HG02571 (cell line): ENCODE measurements at regions not wholly inside any gene's neighbourhood (a gene's known extent, or its start where the extent isn't known, plus 50 kb on each side); places are given as distances from the start of the nearest gene placed in this dataset.
"Not testable (repeated sequence)": the region's sequence is repeated elsewhere in the genome, so short reads cannot be mapped to it uniquely, and the experiment has no call there.

Experiments
- ATAC-seq: cut with Tn5 transposase; IDR thresholded peaks from one replicate; pipeline ENCODE4 v1.9.1; 2021; ENCODE audit warnings: mild to moderate bottlenecking, moderate library complexity; ENCODE audit not compliant: unreplicated experiment

GRCh38 chr10:3955955-3956617 is 171.1 kb upstream of the KLF6 start:
- no peak for ATAC-seq

- no peak for ATAC-seq
Measured at GRCh38 chr10:3955493-3955892, 170.5 kb upstream of the KLF6 start.

- ATAC-seq, result no peak
Measured at GRCh38 chr10:3954615-3955014, 169.6 kb upstream of the KLF6 start.

GRCh38 chr10:3954007-3954406 is 169.0 kb upstream of the KLF6 start:
- not testable (repeated sequence) for ATAC-seq

GRCh38 chr10:3951993-3952392 is 167.0 kb upstream of the KLF6 start:
- no peak for ATAC-seq

GRCh38 chr10:3950676-3951275 is 165.8 kb upstream of the KLF6 start:
- no peak for ATAC-seq

GRCh38 chr10:3949711-3950110 is 164.7 kb upstream of the KLF6 start:
- ATAC-seq, result no peak

GRCh38 chr10:3948843-3949242 is 163.8 kb upstream of the KLF6 start:
- no peak for ATAC-seq

GRCh38 chr10:3946234-3947229 is 161.5 kb upstream of the KLF6 start:
- ATAC-seq, result no peak

- ATAC-seq, result no peak
Measured at GRCh38 chr10:3945026-3945425, 160.0 kb upstream of the KLF6 start.

GRCh38 chr10:3944591-3944990 is 159.6 kb upstream of the KLF6 start:
- no peak for ATAC-seq

GRCh38 chr10:3943695-3944257 is 158.8 kb upstream of the KLF6 start:
- no peak for ATAC-seq

- no peak for ATAC-seq
Measured at GRCh38 chr10:3942937-3943489, 158.0 kb upstream of the KLF6 start.

GRCh38 chr10:3941676-3942075 is 156.7 kb upstream of the KLF6 start:
- no peak for ATAC-seq

- ATAC-seq, result no peak
Measured at GRCh38 chr10:3936422-3937040, 151.5 kb upstream of the KLF6 start.

GRCh38 chr10:3935933-3936359 is 150.9 kb upstream of the KLF6 start:
- no peak for ATAC-seq

GRCh38 chr10:3935141-3935540 is 150.1 kb upstream of the KLF6 start:
- peak; percentile 96 for ATAC-seq

GRCh38 chr10:3933733-3934132 is 148.7 kb upstream of the KLF6 start:
- ATAC-seq, result no peak

- ATAC-seq, result no peak
Measured at GRCh38 chr10:3932597-3933375, 147.8 kb upstream of the KLF6 start.

- ATAC-seq, result no peak
Measured at GRCh38 chr10:3931901-3932300, 146.9 kb upstream of the KLF6 start.
